K562 (cell line): ENCODE measurements at regions not wholly inside any gene's neighbourhood (a gene's known extent, or its start where the extent isn't known, plus 50 kb on each side); places are given as distances from the start of the nearest gene placed in this dataset.

Experiments used
- ATAC-seq: fragments of 200-7000 bp; cut with Tn5 transposase; 3 replicates; pipeline ENCODE4 v1.9.1; 2020; ENCODE audit warnings: moderate library complexity
- BruUV-seq: library from RNA; stranded (reverse); fragments of 400-500 nt; replicated peaks from 2 replicates; lab custom pipeline; 2021; lab: Mats Ljungman, UMichigan
- CTCF ChIA-PET: fragments of 300-600 bp; formaldehyde crosslinking; extraction: SDS; loops from one replicate; lab custom pipeline; 2021; ENCODE audit warnings: low intra/inter-chr PET ratio; lab: Yijun Ruan, JAX
- POLR2A ChIA-PET: fragments of 300-600, 350-650 bp; sonication (Branson Sonifier 250); formaldehyde crosslinking; extraction: SDS; loops from one replicate; lab custom pipeline; 2021; ENCODE audit warnings: antibody characterized with exemption, inconsistent platforms; lab: Yijun Ruan, JAX
- DNase-seq, 4 experiments: peaks; one replicate each; pipeline versions ENCODE4 v3.0.0 to v3.0.0-alpha.2; 2011 to 2018; ENCODE audit warnings: low spot score in 3 of 4, mixed read lengths in 3 of 4; ENCODE audit errors: extremely low read depth in 1 of 4
- FAIRE-seq: peaks from 2 replicates; lab custom pipeline; 2011; peaks lifted over from hg19 to GRCh38; lab: Jason Lieb, UNC
- H2AFZ ChIP-seq: 2 replicates; pipeline ENCODE4 v1.6.0; 2011; ENCODE audit warnings: low read depth, low read length, control low read depth, inconsistent platforms
- H3K27ac ChIP-seq: fragments of 200-600 bp; 3 replicates; pipeline ENCODE4 v1.8.0; 2011; ENCODE audit warnings: low read depth, mild to moderate bottlenecking, control low read depth, inconsistent platforms, low read length, moderate library complexity, mixed read lengths; ENCODE audit errors: extremely low read depth
- H3K27me3 ChIP-seq, 2 experiments: fragments of 300-600 bp in 1 of 2; 2 replicates in 1 of 2; 3 replicates in 1 of 2; pipeline versions ENCODE4 v1.6.0 to v1.8.0; 2011; ENCODE audit warnings: inconsistent platforms in 2 of 2, low read length in 2 of 2, mild to moderate bottlenecking in 1 of 2, mixed read lengths in 1 of 2, moderate library complexity in 1 of 2; ENCODE audit not compliant: control insufficient read depth in 2 of 2, insufficient read depth in 2 of 2
- H3K36me3 ChIP-seq: fragments of 300-600 bp; 3 replicates; pipeline ENCODE4 v1.8.0; 2011; ENCODE audit warnings: mild to moderate bottlenecking, low read length, inconsistent platforms; ENCODE audit not compliant: control insufficient read depth, insufficient read depth
- H3K4me1 ChIP-seq, 2 experiments: fragments of 200-600 bp in 1 of 2; replicated peaks in 1 of 2; 2 replicates in 1 of 2; 3 replicates in 1 of 2; pipeline versions ENCODE4 v1.5.1 to v1.8.0; 2011; ENCODE audit warnings: inconsistent platforms in 2 of 2, low read length in 2 of 2, mild to moderate bottlenecking in 1 of 2, mixed read lengths in 1 of 2, moderate library complexity in 1 of 2; ENCODE audit not compliant: control insufficient read depth in 2 of 2, insufficient read depth in 2 of 2
- H3K4me2 ChIP-seq: 2 replicates; pipeline ENCODE4 v1.6.1; 2011; ENCODE audit warnings: low read length, control low read depth, inconsistent platforms, mixed read lengths; ENCODE audit not compliant: insufficient read depth
- H3K4me3 ChIP-seq: fragments of 200-600 bp; sonication (generic), shearing (Covaris generic); 2 replicates; pipeline ENCODE4 v1.5.1; 2016; ENCODE audit warnings: control low read depth, inconsistent platforms
- H3K79me2 ChIP-seq: fragments of 200-600 bp; 3 replicates; pipeline ENCODE4 v1.8.0; 2011; ENCODE audit warnings: low read length, inconsistent platforms; ENCODE audit not compliant: control insufficient read depth, insufficient read depth
- H3K9ac ChIP-seq, 2 experiments: 2 replicates each; pipeline versions ENCODE4 v1.6.0 to v1.6.1; 2011; ENCODE audit warnings: low read depth in 2 of 2, low read length in 2 of 2, control low read depth in 1 of 2, inconsistent platforms in 1 of 2, mild to moderate bottlenecking in 1 of 2, mixed read lengths in 1 of 2; ENCODE audit not compliant: insufficient read depth in 1 of 2
- H3K9me1 ChIP-seq: one replicate; pipeline ENCODE4 v1.6.0; 2011; ENCODE audit warnings: inconsistent platforms, mild to moderate bottlenecking, low read length, moderate library complexity; ENCODE audit not compliant: control insufficient read depth, insufficient read depth
- H3K9me3 ChIP-seq: replicated peaks from 2 replicates; pipeline ENCODE4 v1.5.1; 2011; ENCODE audit warnings: low read depth, low read length, inconsistent platforms; ENCODE audit not compliant: control insufficient read depth, insufficient read depth
- H4K20me1 ChIP-seq: replicated peaks from 2 replicates; pipeline ENCODE4 v1.6.1; 2011; ENCODE audit warnings: low read length, inconsistent platforms, mixed read lengths; ENCODE audit not compliant: control insufficient read depth, insufficient read depth
- HDAC2 ChIP-seq: fragments of 450-650 bp; IDR thresholded peaks from 2 replicates; pipeline ENCODE4 v1.6.1; 2016; ENCODE audit warnings: mild to moderate bottlenecking
- HNRNPLL ChIP-seq: fragments of 200-400 bp; formaldehyde crosslinking; IDR thresholded peaks from 2 replicates; pipeline ENCODE4 v1.6.1; 2017; ENCODE audit warnings: low read length, low read depth, mild to moderate bottlenecking; ENCODE audit not compliant: poor library complexity, severe bottlenecking
- NR2C1 ChIP-seq, 2 experiments: fragments of 450-650 bp; IDR thresholded peaks; 2 replicates each; pipeline ENCODE4 v1.6.1; 2017; ENCODE audit warnings: mild to moderate bottlenecking in 2 of 2, antibody characterized with exemption in 1 of 2, inconsistent platforms in 1 of 2, missing compliant biosample characterization in 1 of 2, missing genetic modification characterization in 1 of 2
- PKNOX1 ChIP-seq: fragments of 450-650 bp; IDR thresholded peaks from 2 replicates; pipeline ENCODE4 v1.6.1; 2016
- RUNX1 ChIP-seq: sonication (generic); IDR thresholded peaks from 2 replicates; pipeline ENCODE4 v1.6.1; 2016; ENCODE audit warnings: antibody characterized with exemption, low read depth
- SMARCA4 ChIP-seq: fragments of 450-650 bp; IDR thresholded peaks from 2 replicates; pipeline ENCODE4 v1.6.1; 2016
- SNIP1 ChIP-seq: fragments of 450-650 bp; IDR thresholded peaks from 2 replicates; pipeline ENCODE4 v1.7.1; 2017; ENCODE audit warnings: low read depth, mild to moderate bottlenecking
- TCF3 ChIP-seq: sonication (generic); formaldehyde crosslinking; IDR thresholded peaks from 2 replicates; pipeline ENCODE4 v1.4.0; 2020; ENCODE audit warnings: mild to moderate bottlenecking, missing genetic modification reagents
- ZBTB2 ChIP-seq: fragments of 450-650 bp; IDR thresholded peaks from 2 replicates; pipeline ENCODE4 v1.6.1; 2016; ENCODE audit warnings: antibody characterized with exemption
- ZNF24 ChIP-seq: fragments of 450-650 bp; IDR thresholded peaks from 2 replicates; pipeline ENCODE4 v1.6.1; 2016
- ZNF280B ChIP-seq: fragments of 250-450 bp; sonication (Bioruptor Pico); IDR thresholded peaks from 2 replicates; pipeline ENCODE4 v1.5.1; 2021; ENCODE audit warnings: mild to moderate bottlenecking
- ZNF318 ChIP-seq, 2 experiments: fragments of 450-650 bp; IDR thresholded peaks; 2 replicates each; pipeline ENCODE4 v1.6.1; 2016; ENCODE audit warnings: mild to moderate bottlenecking in 2 of 2, borderline replicate concordance in 1 of 2, low read depth in 1 of 2, moderate library complexity in 1 of 2
- WGBS: fragments of 100-300 bp; shearing (Covaris generic); methylation state at CpG from one replicate; pipeline ENCODE4 v1.1.6; 2016; ENCODE audit warnings: low coverage, mixed read lengths; ENCODE audit not compliant: insufficient coverage; ENCODE audit errors: missing lambda C conversion rate; 5-methylcytosine and 5-hydroxymethylcytosine counted together
- in situ Hi-C: fragments of 300-500 bp; cut with MboI; formaldehyde crosslinking; loops from 4 replicates; pipeline ENCODE4 v1.15.0; 2018; ENCODE audit warnings: inconsistent platforms, mixed read lengths
- intact Hi-C: fragments of 100-400 bp; cut with micrococcal nuclease; formaldehyde crosslinking; loops from 2 replicates; pipeline ENCODE4 v1.14.2; 2022

- intact Hi-C loops (no loop called here), in situ Hi-C loops (no loop called here)
- ChIA-PET POLR2A (interaction anchor here (0.8 to 1.9 kb wide), 2 partner anchors 11 to 45 kb away, joined by 4 to 5 read pairs; no protein-coding TSS in a partner anchor), CTCF (no interaction called here)
- no peaks in the 10 kb centered on the region for H4K20me1 ChIP-seq
- no peak overlapping the region for H3K4me3 ChIP-seq
- no peaks in the 10 kb centered on the region for H3K9me1 ChIP-seq
- H3K4me1 ChIP-seq: no peaks in the 10 kb centered on the region
- no TSS peak for BruUV-seq
- H3K9ac ChIP-seq: no peak overlapping the region
- H3K27ac ChIP-seq: no peak overlapping the region
- ATAC-seq (no peak), DNase-seq (no peak), FAIRE-seq (no peak)
- no peaks in the 10 kb centered on the region for H3K9me3 ChIP-seq
- 0% methylated on average over 7 of the region's 10 CpGs for WGBS
- no peak overlapping the region for H2AFZ ChIP-seq
- no peaks in the 10 kb centered on the region for H3K79me2 ChIP-seq
- no peak overlapping the region for H3K4me2 ChIP-seq
- H3K27me3 ChIP-seq: peaks cover 0 to 9% of the 10 kb centered on the region in 2 experiments; a peak in 1 of 5 replicates
- no peaks in the 10 kb centered on the region for H3K36me3 ChIP-seq
- TF ChIP-seq SMARCA4: no peak
- TF ChIP-seq ZNF280B (CRISPR knock-in tag): no peak
- no peak for TF ChIP-seq NR2C1 (IDR thresholded peaks at IDR 0.05)
- TF ChIP-seq NR2C1 (tag; IDR thresholded peaks at IDR 0.05): no peak
- TF ChIP-seq ZBTB2: no peak
- TF ChIP-seq ZNF24: no peak
- TF ChIP-seq TCF3 (CRISPR knock-in tag): no peak
- no peak for TF ChIP-seq HDAC2
- TF ChIP-seq HNRNPLL: no peak
- TF ChIP-seq ZNF318 (IDR thresholded peaks at IDR 0.05; ENCODE audit: borderline replicate concordance in 1 of 2, low read depth in 1 of 2): no peak
- no peak for TF ChIP-seq RUNX1
- no peak for TF ChIP-seq SNIP1
- TF ChIP-seq PKNOX1: no peak
Measured at GRCh38 chr22:48867891-48868290, 959.8 kb downstream of the BRD1 start.
